ENCODE measurements at regions not wholly inside any gene's neighbourhood (a gene's known extent, or its start where the extent isn't known, plus 50 kb on each side); places are given as distances from the start of the nearest gene placed in this dataset.

GRCh38 chr2:198795419-198795818 lies 662.3 kb downstream of the SATB2 start:
- H3K9me3 ChIP-seq = no peaks in the 10 kb centered on the region
- H3K4me1 ChIP-seq = no peaks in the 10 kb centered on the region
- H3K4me3 ChIP-seq = no peak overlapping the region
- TF ChIP-seq CTCF (IDR thresholded peaks at IDR 0.05) = no peak
- no peak for TF ChIP-seq POLR2AphosphoS5 (IDR thresholded peaks at IDR 0.05)
- TF ChIP-seq EP300 (IDR thresholded peaks at IDR 0.05) = no peak
- no peak for TF ChIP-seq POLR2A (IDR thresholded peaks at IDR 0.05)
- H3K27me3 ChIP-seq = no peaks in the 10 kb centered on the region
- DNase-seq = no peak
- intact Hi-C loops (cut with DNase I; ENCODE audit: low total_unique reads) = no loop called here
- no peaks in the 10 kb centered on the region for H3K36me3 ChIP-seq
- H3K27ac ChIP-seq = no peak overlapping the region
- WGBS, 5 donors = 76 to 88% (median 77%) methylated on average over 2 of the region's 2 CpGs

- no peak overlapping the region for H3K27ac ChIP-seq
- DNase-seq = no peak
- intact Hi-C loops (cut with DNase I; ENCODE audit: low total_unique reads) = no loop called here
- H3K9me3 ChIP-seq = no peaks in the 10 kb centered on the region
- no peaks in the 10 kb centered on the region for H3K4me1 ChIP-seq
- TF ChIP-seq POLR2A (IDR thresholded peaks at IDR 0.05) (no peak), EP300 (IDR thresholded peaks at IDR 0.05) (no peak), POLR2AphosphoS5 (IDR thresholded peaks at IDR 0.05) (no peak), CTCF (IDR thresholded peaks at IDR 0.05) (no peak)
- no peaks in the 10 kb centered on the region for H3K27me3 ChIP-seq
- H3K36me3 ChIP-seq = no peaks in the 10 kb centered on the region
- H3K4me3 ChIP-seq = no peak overlapping the region
- WGBS, 5 donors = 0% methylated on average over 1 of the region's 1 CpG
Measured at GRCh38 chr2:198791623-198792022, 666.1 kb downstream of the SATB2 start.

GRCh38 chr2:198788676-198789075 lies 669.1 kb downstream of the SATB2 start:
- Histone ChIP-seq H3K9me3 (no peaks in the 10 kb centered on the region), H3K27ac (no peak overlapping the region), H3K4me1 (no peaks in the 10 kb centered on the region), H3K36me3 (no peaks in the 10 kb centered on the region), H3K27me3 (no peaks in the 10 kb centered on the region), H3K4me3 (no peak overlapping the region)
- no peak for TF ChIP-seq POLR2AphosphoS5 (IDR thresholded peaks at IDR 0.05)
- no peak for TF ChIP-seq EP300 (IDR thresholded peaks at IDR 0.05)
- TF ChIP-seq POLR2A (IDR thresholded peaks at IDR 0.05) = no peak
- no peak for TF ChIP-seq CTCF (IDR thresholded peaks at IDR 0.05)
- WGBS, 5 donors = 11 to 31% (median 18%) methylated on average over 2 of the region's 2 CpGs
- intact Hi-C loops (cut with DNase I; ENCODE audit: low total_unique reads) = no loop called here
- DNase-seq = no peak

GRCh38 chr2:198782734-198783133 lies 675.0 kb downstream of the SATB2 start:
- no peak overlapping the region for H3K27ac ChIP-seq
- TF ChIP-seq POLR2AphosphoS5 (IDR thresholded peaks at IDR 0.05) = no peak
- no peak for TF ChIP-seq CTCF (IDR thresholded peaks at IDR 0.05)
- TF ChIP-seq POLR2A (IDR thresholded peaks at IDR 0.05) = no peak
- no peak for TF ChIP-seq EP300 (IDR thresholded peaks at IDR 0.05)
- 71 to 81% (median 76%) methylated on average over 3 of the region's 3 CpGs for WGBS, 5 donors
- H3K27me3 ChIP-seq = no peaks in the 10 kb centered on the region
- H3K4me3 ChIP-seq = no peak overlapping the region
- H3K36me3 ChIP-seq = no peaks in the 10 kb centered on the region
- no peaks in the 10 kb centered on the region for H3K4me1 ChIP-seq
- peaks cover 0 to 2% (median 0%) of the 10 kb centered on the region in 4 donors for H3K9me3 ChIP-seq
- no peak for DNase-seq
- intact Hi-C loops (cut with DNase I; ENCODE audit: low total_unique reads) = no loop called here

Data from stomach (tissue), 8 donors.